ENCODE measurements at regions not wholly inside any gene's neighbourhood (a gene's known extent, or its start where the extent isn't known, plus 50 kb on each side); places are given as distances from the start of the nearest gene placed in this dataset.

DNA sequence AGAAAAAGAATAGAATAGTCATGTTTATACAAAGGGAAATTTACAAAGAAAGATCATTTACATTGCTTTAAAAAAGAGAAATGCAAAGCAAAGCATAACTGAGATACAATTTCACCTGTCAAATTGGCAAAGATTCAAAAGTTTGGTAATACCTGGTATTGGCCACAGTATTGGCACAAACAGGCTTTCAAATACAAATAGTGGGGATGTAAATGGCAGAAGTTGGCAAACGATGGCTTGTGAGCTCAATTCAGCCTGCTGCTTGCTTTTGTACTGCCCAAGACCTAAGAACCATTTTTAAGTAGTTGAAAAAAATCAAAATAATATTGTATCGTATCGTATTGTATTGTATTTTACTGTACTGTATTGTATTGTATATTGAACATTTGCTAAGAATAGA is 194.5 kb upstream of the JAG1 start:
- no peak for DNase-seq

- no peak for DNase-seq
These were observed 199.2 kb upstream of the JAG1 start for GRCh38 chr20:10873026-10873425.

- no peak for DNase-seq
These were observed 201.9 kb upstream of the JAG1 start for GRCh38 chr20:10875653-10876052.

- DNase-seq = no peak
These were observed 202.8 kb upstream of the JAG1 start for GRCh38 chr20:10876558-10876957.

- DNase-seq = no peak
These were observed 203.5 kb upstream of the JAG1 start for GRCh38 chr20:10877342-10877741.

DNA sequence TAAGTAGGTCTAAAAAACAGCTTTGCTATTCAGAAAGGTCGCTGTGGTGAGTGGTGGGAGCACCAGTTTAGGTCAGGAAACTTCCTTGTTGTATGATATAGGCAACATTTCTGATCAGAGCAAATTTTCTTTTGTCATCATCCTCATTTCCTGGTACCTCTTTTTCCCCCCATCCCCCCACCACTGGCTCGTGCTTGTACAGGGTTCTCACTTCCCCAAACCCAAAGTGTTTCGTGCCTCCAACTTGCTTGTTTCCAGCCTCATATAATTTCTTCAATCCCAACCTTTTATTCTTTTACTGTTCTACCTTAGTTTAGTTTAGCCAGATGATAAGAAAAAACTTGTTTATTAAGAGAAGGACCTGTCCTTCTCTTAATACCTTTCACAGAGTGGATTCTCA is 209.4 kb upstream of the JAG1 start:
- DNase-seq = no peak

DNA sequence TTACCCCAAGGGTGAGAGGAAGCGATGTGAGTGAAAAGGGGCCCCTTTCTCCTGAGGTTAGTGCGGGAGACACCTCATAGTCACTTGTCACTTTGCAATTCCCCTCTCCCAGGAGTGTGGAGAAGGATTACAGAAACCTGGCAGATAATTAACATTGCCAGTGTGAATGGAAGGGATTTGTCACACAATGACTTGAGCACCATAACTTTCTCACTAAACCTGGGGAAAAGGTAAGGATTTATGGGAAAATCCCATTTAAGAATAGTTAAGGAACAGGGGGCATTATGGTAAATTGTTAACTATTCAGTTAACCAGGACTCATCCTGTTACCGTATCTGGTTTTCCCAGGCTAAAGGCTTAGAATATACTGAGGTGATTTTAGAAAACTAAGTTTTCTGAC is 219.5 kb upstream of the JAG1 start:
- DNase-seq = no peak

DNA sequence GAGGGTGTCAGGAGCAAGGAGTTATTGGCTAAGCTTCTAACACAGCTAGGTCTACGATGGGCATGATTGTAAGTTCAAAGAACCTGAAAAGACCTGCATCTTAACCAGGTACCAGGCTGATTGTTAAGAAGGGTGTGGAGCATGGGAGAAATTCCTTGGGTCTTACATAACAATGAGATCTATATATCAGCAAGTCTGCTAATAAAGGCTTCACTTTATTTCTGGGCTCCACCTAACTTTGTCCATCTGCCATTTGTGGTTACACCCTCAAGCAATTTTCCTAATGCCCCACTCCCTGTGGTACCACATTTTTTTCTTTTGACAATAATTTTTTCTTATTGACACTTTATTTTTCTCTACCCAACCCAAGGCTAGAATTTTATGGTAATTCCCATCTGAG is 223.5 kb upstream of the JAG1 start:
- DNase-seq = no peak

- DNase-seq = no peak
These were observed 224.8 kb upstream of the JAG1 start for GRCh38 chr20:10898552-10898951.

DNA sequence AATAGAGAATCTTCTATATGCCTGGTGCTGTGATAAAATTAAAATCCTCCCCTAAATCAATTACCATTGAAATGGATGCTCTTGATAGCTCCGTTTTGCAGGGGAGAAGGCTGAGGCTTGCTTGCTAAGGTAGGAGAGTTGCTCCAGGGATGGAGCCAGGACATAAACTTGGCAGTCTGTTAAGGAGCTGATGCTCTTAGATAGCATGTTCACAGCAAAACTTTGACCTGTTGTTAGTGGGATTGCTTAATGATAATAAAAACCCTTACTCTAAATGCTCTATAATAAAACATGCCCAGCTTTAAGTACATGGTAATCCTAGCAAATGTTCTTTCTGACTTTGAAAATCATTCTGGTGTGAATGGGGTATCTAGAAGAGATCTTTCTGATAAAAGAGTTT is 228.4 kb upstream of the JAG1 start:
- DNase-seq = no peak

DNA sequence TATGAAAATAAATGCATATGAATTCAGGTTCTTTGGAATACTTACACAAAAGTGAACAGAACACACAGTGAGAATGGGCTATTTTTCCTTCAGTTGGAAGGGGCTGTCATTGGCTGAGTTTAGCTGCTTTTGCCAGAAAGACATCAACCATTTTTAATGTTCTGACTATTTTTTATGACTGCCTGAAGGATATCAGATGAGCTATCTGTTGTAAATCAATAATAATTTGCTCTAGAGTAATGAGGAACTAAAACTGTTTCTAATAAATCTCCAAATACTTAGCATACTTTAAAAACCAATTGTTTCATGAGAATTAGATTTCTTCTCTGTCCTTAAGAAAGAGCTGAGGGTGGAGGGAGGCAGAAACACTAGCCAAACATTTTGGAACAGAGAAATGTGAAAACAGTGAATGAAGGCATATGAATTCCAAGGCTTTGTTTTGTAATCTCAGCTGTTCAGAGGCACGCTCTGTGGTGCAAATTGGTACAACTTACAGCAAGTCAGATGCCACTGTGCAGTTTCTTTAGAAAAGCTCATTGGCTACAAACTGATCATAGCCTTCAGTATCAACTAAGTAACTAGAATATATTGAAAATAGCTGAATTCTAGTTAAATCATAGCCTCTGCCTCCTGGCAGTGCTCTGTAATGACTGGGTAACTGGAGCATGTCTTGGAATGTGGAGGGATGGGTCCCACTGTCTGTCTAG is 228.9 kb upstream of the JAG1 start:
- no peak for DNase-seq

GRCh38 chr20:10906834-10907233 is 233.0 kb upstream of the JAG1 start:
- no peak for DNase-seq

- DNase-seq = no peak
These were observed 236.0 kb upstream of the JAG1 start for GRCh38 chr20:10909803-10910202.

DNA sequence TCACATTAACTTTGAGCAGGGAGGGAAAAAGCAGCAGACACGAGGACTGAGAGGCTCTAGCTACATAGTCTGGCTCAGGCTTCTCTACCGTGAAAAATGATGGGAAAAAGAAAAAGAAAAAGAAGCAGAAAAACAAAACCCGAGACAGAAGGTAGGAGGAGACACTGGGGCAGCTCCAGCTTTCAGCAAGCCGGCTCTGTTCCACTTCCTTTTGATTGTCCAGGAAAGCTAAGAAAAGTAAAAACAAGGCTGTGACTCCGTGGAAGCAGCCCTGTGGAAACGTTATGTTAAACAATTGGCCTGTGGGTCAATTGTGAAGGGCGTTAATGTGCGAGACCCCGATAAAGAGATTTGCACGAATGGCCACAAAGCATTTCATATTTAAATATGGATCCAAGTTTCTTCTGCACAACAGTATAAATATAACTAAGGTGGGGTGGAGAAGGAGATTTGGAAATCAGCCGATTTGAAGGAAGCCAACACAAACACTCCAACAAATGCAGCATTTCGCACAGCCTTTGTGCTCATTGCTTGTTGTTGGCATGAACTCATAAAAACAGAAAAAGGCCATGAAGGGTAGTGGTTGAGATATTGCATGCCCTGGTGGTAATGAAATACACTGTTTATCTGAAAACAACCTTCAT is 236.9 kb upstream of the JAG1 start:
- DNase-seq = no peak

- DNase-seq = no peak
These were observed 237.5 kb upstream of the JAG1 start for GRCh38 chr20:10911298-10911697.

GRCh38 chr20:10915815-10916214 is 242.0 kb upstream of the JAG1 start:
- no peak for DNase-seq

DNA sequence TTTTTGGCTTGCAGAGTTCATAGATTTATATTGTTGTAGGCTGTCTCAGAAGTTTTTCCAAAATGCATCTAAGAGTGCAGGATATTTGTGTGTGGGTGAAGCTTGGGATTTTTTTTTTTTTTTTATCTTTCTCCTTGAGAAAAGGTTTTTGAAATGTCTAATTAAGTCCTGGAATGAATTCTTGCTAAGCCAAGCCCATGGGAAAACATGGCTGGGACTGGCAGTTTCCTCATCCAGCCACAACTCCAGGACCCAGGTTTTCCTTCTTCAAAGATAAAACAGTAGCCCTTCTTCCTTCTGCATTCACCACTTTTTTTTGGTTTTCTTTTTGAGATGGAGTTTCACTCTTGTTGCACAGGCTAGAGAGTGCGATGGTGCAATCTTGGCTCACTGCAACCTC is 242.5 kb upstream of the JAG1 start:
- no peak for DNase-seq

DNA sequence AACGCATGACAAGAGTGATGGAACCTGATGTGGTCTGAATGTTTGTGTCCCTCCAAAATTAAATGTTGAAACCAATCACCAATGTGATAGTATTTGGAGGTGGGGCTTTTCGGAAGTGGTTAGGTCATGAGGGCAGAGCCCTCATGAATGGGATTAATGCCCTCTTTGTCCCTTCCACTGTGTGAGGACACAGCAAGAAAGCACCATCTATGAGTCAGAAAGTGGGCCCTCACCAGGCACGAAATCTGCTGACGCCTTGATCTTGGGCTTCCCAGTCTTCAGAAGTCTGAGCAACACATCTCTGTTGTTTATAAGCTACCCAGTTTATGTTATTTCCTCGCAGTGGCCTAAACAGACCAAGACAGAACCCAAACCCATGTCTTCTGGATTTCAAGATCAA is 244.0 kb upstream of the JAG1 start:
- no peak for DNase-seq

DNA sequence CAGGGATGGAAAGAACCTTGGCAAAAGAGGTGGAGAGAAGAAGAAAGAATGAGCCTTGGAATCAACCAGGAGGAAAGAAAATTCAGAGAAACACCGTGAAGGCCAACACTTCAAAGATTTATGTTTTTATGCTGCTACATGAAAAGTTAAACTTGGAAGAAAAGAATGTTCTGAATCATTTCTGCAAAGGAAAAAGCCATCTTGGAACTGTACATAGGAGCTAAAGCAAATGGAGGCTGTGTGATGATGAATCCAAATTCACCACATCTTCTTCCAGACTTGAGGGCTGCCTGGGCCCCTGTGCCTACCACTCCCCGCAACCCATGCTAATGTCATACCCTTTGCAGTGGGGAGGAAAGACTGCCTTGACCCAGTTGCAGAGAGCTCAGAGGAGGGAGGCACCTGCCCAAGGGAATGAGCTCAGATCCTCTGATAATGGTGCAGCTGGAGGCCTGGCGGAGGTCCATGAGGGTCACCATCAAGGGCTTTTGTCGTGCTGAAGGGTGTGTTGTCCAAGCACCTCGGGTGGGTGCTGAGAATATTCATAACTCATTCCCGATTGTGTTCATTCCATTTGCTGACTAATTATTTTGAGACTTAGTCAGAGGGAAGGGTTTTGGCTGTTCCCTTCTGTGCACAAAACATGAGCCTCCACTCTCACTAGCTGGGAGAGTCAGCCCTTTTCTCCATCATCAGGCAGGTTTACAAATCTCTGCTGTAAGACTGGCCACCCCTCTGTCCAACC is 245.8 kb upstream of the JAG1 start:
- DNase-seq = no peak

GRCh38 chr20:10920396-10920795 is 246.6 kb upstream of the JAG1 start:
- no peak for DNase-seq

DNA sequence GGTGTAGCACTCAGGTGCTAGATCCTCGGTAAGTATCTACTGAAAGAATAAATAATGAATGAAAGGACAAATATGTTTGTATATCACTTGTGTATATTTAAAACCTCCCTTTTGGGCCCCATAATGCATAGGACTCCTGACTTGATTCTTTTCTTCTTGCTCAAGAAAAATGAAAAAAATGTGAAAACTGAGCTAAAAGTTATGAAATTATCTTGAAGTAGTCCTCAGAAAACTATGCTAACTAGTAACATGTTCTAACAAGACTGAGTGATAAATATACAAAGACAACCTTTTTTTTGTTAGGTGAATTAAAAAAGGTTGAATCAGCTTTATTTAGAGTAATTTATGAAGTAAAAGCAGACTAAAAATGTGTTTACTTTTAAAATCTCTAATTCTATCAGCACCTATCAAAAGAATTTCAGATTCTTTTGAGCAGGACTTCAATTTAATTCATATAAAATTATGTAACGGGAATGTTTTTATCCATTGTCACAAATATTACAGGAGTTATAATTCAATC is 247.8 kb upstream of the JAG1 start:
- DNase-seq = no peak

GRCh38 chr20:10922506-10922905 is 248.7 kb upstream of the JAG1 start:
- no peak for DNase-seq

DNA sequence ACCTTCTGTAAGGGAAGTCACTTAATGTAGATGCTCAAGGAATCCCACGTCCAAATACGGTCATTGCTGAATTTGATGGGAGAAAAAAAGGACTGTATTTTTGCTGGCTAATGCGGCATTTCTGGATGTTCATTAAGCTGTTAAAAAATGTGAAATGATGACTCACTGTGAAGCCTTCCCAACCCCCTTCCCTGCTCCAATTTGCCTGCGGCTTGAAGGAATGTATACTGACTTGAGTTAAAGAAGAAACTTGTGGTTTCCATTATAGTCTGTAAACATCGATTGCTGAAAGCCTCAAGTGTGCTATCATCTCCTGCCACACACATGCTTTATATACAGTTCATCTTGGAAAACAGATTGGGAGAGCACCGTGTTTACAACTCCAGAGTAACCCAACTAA is 249.1 kb upstream of the JAG1 start:
- DNase-seq = no peak

DNA sequence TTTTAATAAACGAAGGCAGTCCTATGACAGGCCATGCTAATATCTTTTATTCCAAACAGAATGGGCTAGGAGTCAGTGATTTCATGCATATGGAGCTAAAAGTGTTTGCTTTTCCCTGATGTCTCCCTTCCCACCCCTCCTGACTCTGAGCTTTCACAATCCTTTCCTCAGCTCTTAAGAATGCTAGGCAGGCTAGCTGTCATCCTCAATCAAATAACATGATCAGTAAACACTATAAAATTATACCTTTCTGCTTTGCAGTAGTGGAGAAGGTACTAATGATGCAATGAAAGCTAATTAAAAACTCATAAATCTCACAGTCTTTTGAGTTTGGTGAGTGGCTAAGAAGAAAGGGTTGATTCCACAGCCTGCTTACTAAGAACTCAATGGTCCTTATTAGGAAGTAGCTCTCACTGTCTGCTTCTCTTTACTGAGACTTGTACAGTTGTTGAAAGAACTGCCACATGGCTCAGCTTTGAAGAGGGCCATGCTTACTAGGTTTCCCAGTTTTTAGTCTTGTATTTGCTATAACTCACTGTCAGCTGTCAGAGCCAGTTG is 250.9 kb upstream of the JAG1 start:
- DNase-seq = no peak

All from SHP77 (cell line).